Endodermal cell (in vitro differentiated cells): ENCODE measurements at regions not wholly inside any gene's neighbourhood (a gene's known extent, or its start where the extent isn't known, plus 50 kb on each side); places are given as distances from the start of the nearest gene placed in this dataset.

Experiments
- DNase-seq: peaks from one replicate; pipeline ENCODE4 v3.0.0-alpha.2; 2017
- H3K27ac ChIP-seq: 2 replicates; pipeline ENCODE4 v1.5.1; 2013; ENCODE audit warnings: mild to moderate bottlenecking, low read depth, low read length, moderate library complexity
- H3K27me3 ChIP-seq: 2 replicates; pipeline ENCODE4 v1.6.1; 2013; ENCODE audit warnings: mild to moderate bottlenecking, low read length, moderate library complexity; ENCODE audit not compliant: insufficient read depth, control insufficient read depth, poor library complexity, severe bottlenecking
- H3K36me3 ChIP-seq: 2 replicates; pipeline ENCODE4 v1.7.0; 2013; ENCODE audit warnings: mild to moderate bottlenecking, low read length, moderate library complexity; ENCODE audit not compliant: control insufficient read depth, insufficient read depth
- H3K4me1 ChIP-seq: one replicate; pipeline ENCODE4 v1.7.0; 2013; ENCODE audit warnings: low read length; ENCODE audit not compliant: control insufficient read depth, insufficient read depth
- H3K4me3 ChIP-seq: 2 replicates; pipeline ENCODE4 v1.5.1; 2013; ENCODE audit warnings: mild to moderate bottlenecking, low read length, moderate library complexity
- H3K9ac ChIP-seq: 2 replicates; pipeline ENCODE4 v1.6.1; 2013; ENCODE audit warnings: mild to moderate bottlenecking, low read length, moderate library complexity; ENCODE audit not compliant: poor library complexity, severe bottlenecking; ENCODE audit errors: extremely low read depth
- H3K9me3 ChIP-seq: 2 replicates; pipeline ENCODE4 v1.6.1; 2013; ENCODE audit warnings: mild to moderate bottlenecking, low read length, moderate library complexity; ENCODE audit not compliant: control insufficient read depth
- H3K27ac Mint-ChIP-seq: 2 replicates; pipeline ENCODE4 v1.8.0; 2020; ENCODE audit warnings: mixed read lengths
- H3K27me3 Mint-ChIP-seq: 2 replicates; pipeline ENCODE4 v1.8.0; 2021; ENCODE audit warnings: mild to moderate bottlenecking, mixed read lengths; ENCODE audit not compliant: insufficient read depth
- H3K36me3 Mint-ChIP-seq: 2 replicates; pipeline ENCODE4 v1.8.0; 2020; ENCODE audit warnings: low read depth, mixed read lengths
- H3K4me1 Mint-ChIP-seq: 2 replicates; pipeline ENCODE4 v1.8.0; 2020; ENCODE audit warnings: mixed read lengths
- H3K4me3 Mint-ChIP-seq: 2 replicates; pipeline ENCODE4 v1.8.0; 2020; ENCODE audit warnings: mild to moderate bottlenecking, moderate library complexity, mixed read lengths
- H3K9me3 Mint-ChIP-seq: 2 replicates; pipeline ENCODE4 v1.8.0; 2020; ENCODE audit warnings: mild to moderate bottlenecking, mixed read lengths
- CTCF ChIP-seq: fragments of 200-600 bp; sonication (generic); conservative IDR thresholded peaks from 2 replicates; pipeline ENCODE4 v1.5.0; 2021; ENCODE audit warnings: antibody characterized with exemption, mild to moderate bottlenecking
- WGBS, 2 experiments: methylation state at CpG; one replicate each; pipeline versions ENCODE4 v1.1.5 to v1.1.7; 2013; ENCODE audit warnings: missing lambda C conversion rate in 2 of 2, mixed read lengths in 1 of 2; ENCODE audit not compliant: insufficient coverage in 1 of 2, insufficient read length in 1 of 2; 5-methylcytosine and 5-hydroxymethylcytosine counted together

GRCh38 chr7:91603707-91604106, 276.8 kb downstream of the MTERF1 start:
- DNase-seq: peak; percentile 51
- Histone ChIP-seq H3K9me3 (no peaks in the 10 kb centered on the region), H3K9ac (no peak overlapping the region), H3K4me1 (no peaks in the 10 kb centered on the region), H3K27ac (no peak overlapping the region), H3K27me3 (no peaks in the 10 kb centered on the region), H3K36me3 (no peaks in the 10 kb centered on the region), H3K4me3 (no peak overlapping the region)
- Mint-ChIP-seq H3K4me1 (peaks cover 7% of the 10 kb centered on the region), H3K27me3 (no peaks in the 10 kb centered on the region), H3K9me3 (no peaks in the 10 kb centered on the region), H3K36me3 (no peaks in the 10 kb centered on the region), H3K4me3 (no peak overlapping the region), H3K27ac (no peak overlapping the region)
- no peak for TF ChIP-seq CTCF
- WGBS, 2 experiments: 80 to 83% methylated on average over 2 to 3 of the region's 3 CpGs

GRCh38 chr7:91608606-91609005, 271.9 kb downstream of the MTERF1 start:
- Mint-ChIP-seq H3K36me3 (no peaks in the 10 kb centered on the region), H3K9me3 (no peaks in the 10 kb centered on the region), H3K4me3 (no peak overlapping the region), H3K27me3 (no peaks in the 10 kb centered on the region), H3K4me1 (peaks cover 3% of the 10 kb centered on the region), H3K27ac (no peak overlapping the region)
- DNase-seq: no peak
- no peaks in the 10 kb centered on the region for H3K27me3 ChIP-seq
- H3K27ac ChIP-seq: no peak overlapping the region
- no peak overlapping the region for H3K4me3 ChIP-seq
- H3K9ac ChIP-seq: no peak overlapping the region
- peaks cover 7% of the 10 kb centered on the region for H3K9me3 ChIP-seq
- no peaks in the 10 kb centered on the region for H3K36me3 ChIP-seq
- no peak for TF ChIP-seq CTCF
- H3K4me1 ChIP-seq: peaks cover 3% of the 10 kb centered on the region
- WGBS, 2 experiments: 84 to 100% methylated on average over 2 of the region's 2 CpGs

GRCh38 chr7:91609525-91609924, 271.0 kb downstream of the MTERF1 start:
- no peaks in the 10 kb centered on the region for H3K27me3 Mint-ChIP-seq
- Histone ChIP-seq H3K9ac (no peak overlapping the region), H3K9me3 (peaks cover 7% of the 10 kb centered on the region), H3K4me1 (peaks cover 3% of the 10 kb centered on the region), H3K36me3 (no peaks in the 10 kb centered on the region), H3K4me3 (no peak overlapping the region), H3K27me3 (no peaks in the 10 kb centered on the region), H3K27ac (no peak overlapping the region)
- no peak for TF ChIP-seq CTCF
- no peaks in the 10 kb centered on the region for H3K36me3 Mint-ChIP-seq
- H3K9me3 Mint-ChIP-seq: no peaks in the 10 kb centered on the region
- H3K4me1 Mint-ChIP-seq: no peaks in the 10 kb centered on the region
- no peak overlapping the region for H3K4me3 Mint-ChIP-seq
- DNase-seq: no peak
- no peak overlapping the region for H3K27ac Mint-ChIP-seq
